A673 (cell line): ENCODE measurements at regions not wholly inside any gene's neighbourhood (a gene's known extent, or its start where the extent isn't known, plus 50 kb on each side); places are given as distances from the start of the nearest gene placed in this dataset.

ENCODE experiments used
- BruUV-seq: library from RNA; stranded (reverse); fragments of 400-500 nt; replicated peaks from 2 replicates; lab custom pipeline; 2021; lab: Mats Ljungman, UMichigan
- CTCF ChIA-PET: fragments of 300-600 bp; sonication (Branson Sonifier 250); formaldehyde crosslinking; loops from one replicate; lab custom pipeline; 2022; ENCODE audit warnings: antibody characterized with exemption; lab: Charles Lee
- POLR2A ChIA-PET: fragments of 300-600 bp; sonication (Branson Sonifier 250); formaldehyde crosslinking; loops from one replicate; lab custom pipeline; 2022; ENCODE audit warnings: antibody characterized with exemption; ENCODE audit not compliant: low non-redundant PET; lab: Charles Lee
- DNase-seq: peaks from one replicate; pipeline ENCODE4 v3.0.0-alpha.2; 2015; ENCODE audit warnings: low spot score
- H3K27ac ChIP-seq: fragments of 200-600 bp; sonication (generic); 2 replicates; pipeline ENCODE4 v1.5.1; 2016; ENCODE audit warnings: mixed run types, low read depth, mild to moderate bottlenecking, mixed read lengths, antibody characterized with exemption, low read length; ENCODE audit not compliant: poor library complexity, severe bottlenecking
- H3K27me3 ChIP-seq: fragments of 200-600 bp; sonication (generic); replicated peaks from 2 replicates; pipeline ENCODE4 v1.6.1; 2017; ENCODE audit warnings: mixed run types, low read depth, mild to moderate bottlenecking, mixed read lengths, antibody characterized with exemption, low read length; ENCODE audit not compliant: insufficient read depth, poor library complexity
- H3K36me3 ChIP-seq: fragments of 200-600 bp; sonication (generic); 2 replicates; pipeline ENCODE4 v1.6.1; 2016; ENCODE audit warnings: mixed run types, mild to moderate bottlenecking, mixed read lengths, antibody characterized with exemption, low read length; ENCODE audit not compliant: insufficient read depth, poor library complexity, severe bottlenecking
- H3K4me1 ChIP-seq: fragments of 200-600 bp; sonication (generic); 2 replicates; pipeline ENCODE4 v1.6.1; 2017; ENCODE audit warnings: mixed run types, mild to moderate bottlenecking, mixed read lengths, antibody characterized with exemption, low read length; ENCODE audit not compliant: insufficient read depth, poor library complexity, severe bottlenecking
- H3K4me3 ChIP-seq: fragments of 200-600 bp; sonication (generic); 2 replicates; pipeline ENCODE4 v1.5.1; 2016; ENCODE audit warnings: low read depth, mixed run types, mild to moderate bottlenecking, mixed read lengths, low read length; ENCODE audit not compliant: poor library complexity, severe bottlenecking
- H3K9me3 ChIP-seq: fragments of 200-600 bp; sonication (generic); 2 replicates; pipeline ENCODE4 v1.6.1; 2016; ENCODE audit warnings: mixed run types, low read depth, mild to moderate bottlenecking, mixed read lengths, antibody characterized with exemption, low read length; ENCODE audit not compliant: poor library complexity, severe bottlenecking
- EZH2 ChIP-seq: fragments of 200-600 bp; sonication (generic); IDR thresholded peaks from 2 replicates; pipeline ENCODE4 v1.6.1; 2017; ENCODE audit warnings: borderline replicate concordance, low read depth, mild to moderate bottlenecking, mixed read lengths, antibody characterized with exemption, low read length; ENCODE audit not compliant: poor library complexity, severe bottlenecking
- intact Hi-C: fragments of 100-400 bp; cut with micrococcal nuclease; formaldehyde crosslinking; loops from one replicate; pipeline ENCODE4 v1.10.0; 2022; ENCODE audit not compliant: unreplicated experiment
- TF ChIP-seq, protein P1 (sequence below): fragments of 300-800, 200-600 bp; sonication (generic); conservative IDR thresholded peaks from 2 replicates; pipeline ENCODE4 v1.5.1; 2017; ENCODE audit warnings: low read depth, mild to moderate bottlenecking, antibody characterized with exemption, low read length, moderate library complexity, mixed read lengths

DNA sequence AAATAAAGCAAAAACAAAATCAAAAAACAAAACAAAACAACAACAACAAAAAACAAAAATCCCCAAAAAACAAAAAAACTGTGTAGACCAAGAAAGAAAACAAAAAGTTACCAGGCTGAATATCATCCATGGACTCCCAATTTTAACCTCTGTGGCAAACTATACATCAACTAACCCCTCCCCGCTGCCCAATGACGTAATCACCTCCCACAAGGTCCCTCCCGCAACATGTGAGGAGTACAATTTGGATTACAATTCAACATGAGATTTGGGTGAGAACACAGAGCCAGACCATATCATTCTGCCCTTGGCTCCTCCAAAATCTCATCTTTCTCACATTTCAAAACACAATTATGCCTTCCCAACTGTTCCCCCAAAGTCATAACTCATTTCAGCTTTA, 179.8 kb downstream of the DERA start:
- no TSS peak for BruUV-seq
- intact Hi-C loops: loop anchor here (10.0 kb wide), 1 partner anchor 634 kb away; no protein-coding TSS in a partner anchor
- no peaks in the 10 kb centered on the region for H3K27me3 ChIP-seq
- H3K36me3 ChIP-seq: no peaks in the 10 kb centered on the region
- no peak overlapping the region for H3K4me3 ChIP-seq
- peaks cover 10% of the 10 kb centered on the region for H3K9me3 ChIP-seq
- CTCF ChIA-PET: no interaction called here
- peaks cover 32% of the 10 kb centered on the region for H3K4me1 ChIP-seq
- DNase-seq: no peak
- H3K27ac ChIP-seq: no peak overlapping the region
- POLR2A ChIA-PET: no interaction called here
- TF ChIP-seq, protein P1, sequence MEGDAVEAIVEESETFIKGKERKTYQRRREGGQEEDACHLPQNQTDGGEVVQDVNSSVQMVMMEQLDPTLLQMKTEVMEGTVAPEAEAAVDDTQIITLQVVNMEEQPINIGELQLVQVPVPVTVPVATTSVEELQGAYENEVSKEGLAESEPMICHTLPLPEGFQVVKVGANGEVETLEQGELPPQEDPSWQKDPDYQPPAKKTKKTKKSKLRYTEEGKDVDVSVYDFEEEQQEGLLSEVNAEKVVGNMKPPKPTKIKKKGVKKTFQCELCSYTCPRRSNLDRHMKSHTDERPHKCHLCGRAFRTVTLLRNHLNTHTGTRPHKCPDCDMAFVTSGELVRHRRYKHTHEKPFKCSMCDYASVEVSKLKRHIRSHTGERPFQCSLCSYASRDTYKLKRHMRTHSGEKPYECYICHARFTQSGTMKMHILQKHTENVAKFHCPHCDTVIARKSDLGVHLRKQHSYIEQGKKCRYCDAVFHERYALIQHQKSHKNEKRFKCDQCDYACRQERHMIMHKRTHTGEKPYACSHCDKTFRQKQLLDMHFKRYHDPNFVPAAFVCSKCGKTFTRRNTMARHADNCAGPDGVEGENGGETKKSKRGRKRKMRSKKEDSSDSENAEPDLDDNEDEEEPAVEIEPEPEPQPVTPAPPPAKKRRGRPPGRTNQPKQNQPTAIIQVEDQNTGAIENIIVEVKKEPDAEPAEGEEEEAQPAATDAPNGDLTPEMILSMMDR: no peak
- no peak for TF ChIP-seq EZH2

DNA sequence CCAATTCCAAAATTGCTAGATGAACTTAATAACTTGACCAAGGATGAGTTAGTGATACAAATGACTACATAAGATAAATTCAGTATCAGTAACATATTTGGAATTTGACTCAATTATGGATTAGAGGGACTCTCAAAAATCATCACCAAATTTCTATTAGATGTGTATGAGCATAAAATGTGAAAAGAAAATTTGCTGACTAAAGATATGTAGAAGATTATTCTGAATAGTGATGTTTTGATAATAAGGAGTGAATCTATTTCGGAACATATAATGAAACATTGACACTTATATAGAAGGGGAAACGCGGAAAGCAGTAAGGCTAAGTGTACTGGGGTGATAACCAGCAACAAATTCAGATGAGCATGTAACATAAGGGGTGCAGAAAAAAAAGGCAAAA, 177.3 kb downstream of the DERA start:
- TF ChIP-seq, protein P1: no peak
- no peak for TF ChIP-seq EZH2
- CTCF ChIA-PET: no interaction called here
- Histone ChIP-seq H3K9me3 (peaks cover 10% of the 10 kb centered on the region), H3K4me1 (peaks cover 17% of the 10 kb centered on the region), H3K27me3 (no peaks in the 10 kb centered on the region), H3K36me3 (no peaks in the 10 kb centered on the region), H3K27ac (no peak overlapping the region), H3K4me3 (no peak overlapping the region)
- intact Hi-C loops: loop anchor here (10.0 kb wide), 1 partner anchor 516 kb away; the partner anchor contains the start of gene LMO3
- POLR2A ChIA-PET: no interaction called here
- no TSS peak for BruUV-seq
- DNase-seq: no peak
